ENCODE measurements at regions not wholly inside any gene's neighbourhood (a gene's known extent, or its start where the extent isn't known, plus 50 kb on each side); places are given as distances from the start of the nearest gene placed in this dataset.

GRCh38 chr10:71058308-71058707 lies 154.1 kb upstream of the UNC5B start:
- H3K9me3 ChIP-seq: no peaks in the 10 kb centered on the region
- no peak for DNase-seq
- no peaks in the 10 kb centered on the region for H3K4me1 ChIP-seq (ENCODE audit: low read depth)
- no peak for TF ChIP-seq CTCF (IDR thresholded peaks at IDR 0.05)
- intact Hi-C loops (cut with DNase I, micrococcal nuclease): no loop called here
- no peak for ATAC-seq
- H3K4me3 ChIP-seq: no peak overlapping the region
- no peaks in the 10 kb centered on the region for H3K36me3 ChIP-seq (ENCODE audit: low read depth)

GRCh38 chr10:71059054-71059818 lies 153.1 kb upstream of the UNC5B start:
- no peaks in the 10 kb centered on the region for H3K4me1 ChIP-seq (ENCODE audit: low read depth)
- no peak for ATAC-seq
- intact Hi-C loops (cut with DNase I, micrococcal nuclease): no loop called here
- DNase-seq: no peak
- H3K36me3 ChIP-seq (ENCODE audit: low read depth): no peaks in the 10 kb centered on the region
- H3K4me3 ChIP-seq: no peak overlapping the region
- H3K9me3 ChIP-seq: no peaks in the 10 kb centered on the region
- TF ChIP-seq CTCF (IDR thresholded peaks at IDR 0.05): no peak

GRCh38 chr10:71059943-71060342 lies 152.4 kb upstream of the UNC5B start:
- Histone ChIP-seq H3K36me3 (ENCODE audit: low read depth) (no peaks in the 10 kb centered on the region), H3K9me3 (no peaks in the 10 kb centered on the region), H3K4me3 (no peak overlapping the region), H3K4me1 (ENCODE audit: low read depth) (no peaks in the 10 kb centered on the region)
- intact Hi-C loops (cut with DNase I, micrococcal nuclease): no loop called here
- ATAC-seq: no peak
- no peak for TF ChIP-seq CTCF (IDR thresholded peaks at IDR 0.05)
- DNase-seq: no peak

- H3K36me3 ChIP-seq (ENCODE audit: low read depth): no peaks in the 10 kb centered on the region
- ATAC-seq (no peak), DNase-seq (no peak)
- no peaks in the 10 kb centered on the region for H3K9me3 ChIP-seq
- intact Hi-C loops (cut with DNase I, micrococcal nuclease): no loop called here
- H3K4me1 ChIP-seq (ENCODE audit: low read depth): no peaks in the 10 kb centered on the region
- no peak overlapping the region for H3K4me3 ChIP-seq
- no peak for TF ChIP-seq CTCF (IDR thresholded peaks at IDR 0.05)
Observed at GRCh38 chr10:71060476-71061426, 151.6 kb upstream of the UNC5B start.

GRCh38 chr10:71061472-71061871 lies 150.9 kb upstream of the UNC5B start:
- H3K9me3 ChIP-seq: no peaks in the 10 kb centered on the region
- H3K4me1 ChIP-seq (ENCODE audit: low read depth): no peaks in the 10 kb centered on the region
- no peaks in the 10 kb centered on the region for H3K36me3 ChIP-seq (ENCODE audit: low read depth)
- no peak for TF ChIP-seq CTCF (IDR thresholded peaks at IDR 0.05)
- DNase-seq (no peak), ATAC-seq (no peak)
- no peak overlapping the region for H3K4me3 ChIP-seq
- intact Hi-C loops (cut with DNase I, micrococcal nuclease): no loop called here
